K562 (cell line): ENCODE measurements at regions not wholly inside any gene's neighbourhood (a gene's known extent, or its start where the extent isn't known, plus 50 kb on each side); places are given as distances from the start of the nearest gene placed in this dataset.
A peak's percentile ranks its signal among the peaks of the same experiment; 100 is the strongest.

ENCODE experiments used
- ARID1B ChIP-seq: fragments of 450-650 bp; IDR thresholded peaks from 2 replicates; pipeline ENCODE4 v1.6.1; 2016; ENCODE audit warnings: antibody characterized with exemption, mild to moderate bottlenecking, inconsistent platforms
- HDAC8 ChIP-seq: fragments of 450-650 bp; IDR thresholded peaks from 2 replicates; pipeline ENCODE4 v1.6.1; 2016; ENCODE audit warnings: mild to moderate bottlenecking, missing genetic modification characterization, moderate library complexity, missing compliant biosample characterization
- MEF2A ChIP-seq: IDR thresholded peaks from 2 replicates; pipeline ENCODE4 v1.6.1; 2011; ENCODE audit warnings: low read depth, mild to moderate bottlenecking, low read length, moderate library complexity; ENCODE audit not compliant: control insufficient read depth
- MTA1 ChIP-seq: fragments of 450-650 bp; IDR thresholded peaks from 2 replicates; pipeline ENCODE4 v1.6.1; 2017; ENCODE audit warnings: borderline replicate concordance
- NFIX ChIP-seq: fragments of 250-450 bp; sonication (Bioruptor Pico); IDR thresholded peaks from 2 replicates; pipeline ENCODE4 v1.4.0; 2020; ENCODE audit warnings: low read depth, mild to moderate bottlenecking, moderate library complexity
- NR4A1 ChIP-seq, 2 experiments: fragments of 250-450 bp in 1 of 2; fragments of 450-650 bp in 1 of 2; sonication (Bioruptor Pico) in 1 of 2; IDR thresholded peaks; 2 replicates each; pipeline versions ENCODE4 v1.4.0 to v1.6.1; 2016 to 2020; ENCODE audit warnings: mild to moderate bottlenecking in 2 of 2, missing compliant biosample characterization in 1 of 2, missing genetic modification characterization in 1 of 2, moderate library complexity in 1 of 2
- TCF7L2 ChIP-seq: fragments of 150-350 bp; IDR thresholded peaks from 2 replicates; pipeline ENCODE4 v1.6.1; 2016; ENCODE audit warnings: low read depth, mild to moderate bottlenecking, low read length, moderate library complexity
- WHSC1 ChIP-seq: IDR thresholded peaks from one replicate; pipeline ENCODE4 v1.6.1; 2012; ENCODE audit warnings: low read length, control low read depth, inconsistent platforms
- YY1 ChIP-seq, 3 experiments: IDR thresholded peaks; 2 replicates each; pipeline ENCODE4 v1.6.1; 2011; ENCODE audit warnings: low read length in 2 of 3, mild to moderate bottlenecking in 2 of 3, moderate library complexity in 2 of 3, borderline replicate concordance in 1 of 3, control low read depth in 1 of 3, low read depth in 1 of 3; ENCODE audit not compliant: insufficient read depth in 3 of 3, insufficient replicate concordance in 2 of 3, control insufficient read depth in 1 of 3, insufficient read length in 1 of 3; ENCODE audit errors: extremely low read depth in 1 of 3
- ZNF121 ChIP-seq: sonication (generic); formaldehyde crosslinking; conservative IDR thresholded peaks from 2 replicates; pipeline ENCODE4 v1.8.0; 2022; ENCODE audit warnings: missing genetic modification reagents
- ZNF143 ChIP-seq: sonication (generic); formaldehyde crosslinking; IDR thresholded peaks from 2 replicates; pipeline ENCODE4 v1.9.0; 2022; ENCODE audit warnings: mild to moderate bottlenecking, missing genetic modification reagents
- ZNF3 ChIP-seq: fragments of 250-450 bp; sonication (Bioruptor Pico); IDR thresholded peaks from 2 replicates; pipeline ENCODE4 v1.5.0; 2021; ENCODE audit warnings: mild to moderate bottlenecking, moderate library complexity
- ZNF384 ChIP-seq: IDR thresholded peaks from 2 replicates; pipeline ENCODE4 v1.6.1; 2012; ENCODE audit warnings: low read depth, low read length, improper control_type of control experiment
- TF ChIP-seq, protein P1 (sequence below): fragments of 250-450 bp; sonication (Bioruptor Pico); IDR thresholded peaks from 2 replicates; pipeline ENCODE4 v1.4.0; 2020
- TF ChIP-seq, protein P2 (sequence below): fragments of 450-650 bp; formaldehyde crosslinking; IDR thresholded peaks from 2 replicates; pipeline ENCODE4 v1.4.0; 2022; ENCODE audit warnings: missing genetic modification characterization
- TF ChIP-seq, protein P3 (sequence below): sonication (generic); formaldehyde crosslinking; IDR thresholded peaks from 2 replicates; pipeline ENCODE4 v1.8.0; 2022; ENCODE audit warnings: mild to moderate bottlenecking, low read depth, missing genetic modification reagents
- TF ChIP-seq, protein P4 (sequence below): fragments of 450-650 bp; conservative IDR thresholded peaks from 2 replicates; pipeline ENCODE4 v1.6.1; 2016; ENCODE audit warnings: missing genetic modification characterization, low read depth, mild to moderate bottlenecking, missing compliant biosample characterization, moderate library complexity
- TF ChIP-seq, protein P5 (sequence below), 2 experiments: IDR thresholded peaks in 1 of 2; conservative IDR thresholded peaks in 1 of 2; 2 replicates each; pipeline ENCODE4 v1.6.1; 2016; ENCODE audit warnings: low read depth in 2 of 2, mild to moderate bottlenecking in 1 of 2, missing compliant biosample characterization in 1 of 2, missing genetic modification characterization in 1 of 2, moderate library complexity in 1 of 2
- TF ChIP-seq, protein P6 (sequence below), 2 experiments: fragments of 250-450 bp in 1 of 2; fragments of 450-650 bp in 1 of 2; sonication (Bioruptor Pico) in 1 of 2; IDR thresholded peaks; 2 replicates each; pipeline versions ENCODE4 v1.6.1 to v1.8.0; 2016 to 2021; ENCODE audit warnings: mild to moderate bottlenecking in 2 of 2, moderate library complexity in 2 of 2, missing compliant biosample characterization in 1 of 2, missing genetic modification characterization in 1 of 2

DNA sequence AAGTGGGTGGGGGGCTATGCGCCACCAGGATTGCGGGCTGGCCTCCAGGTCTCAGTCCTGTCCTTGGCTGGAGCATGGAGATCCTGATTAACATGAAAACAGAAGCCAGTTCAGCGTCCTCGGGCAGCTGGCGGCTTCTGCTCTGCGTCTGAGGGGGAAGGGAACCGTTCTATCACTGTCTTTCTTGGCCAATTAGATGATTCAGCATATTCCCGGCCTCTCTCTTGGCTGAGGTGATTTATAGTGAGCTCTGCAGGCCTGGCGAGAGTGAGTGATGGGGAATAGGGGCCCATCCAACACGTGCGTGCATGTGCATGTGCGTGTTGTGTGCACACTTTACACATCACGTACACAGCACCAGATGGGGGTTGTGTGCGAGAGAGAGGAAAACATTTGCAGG, 145.8 kb upstream of the ATP6AP2 start (continued):
- TF ChIP-seq ZNF3 (CRISPR knock-in tag) (no peak), ZNF121 (no peak), ZNF143 (CRISPR knock-in tag) (no peak), NR4A1 (CRISPR knock-in tag; IDR thresholded peaks at IDR 0.05) (no peak), NR4A1 (tag; IDR thresholded peaks at IDR 0.05) (no peak), TCF7L2 (no peak), YY1 (IDR thresholded peaks at IDR 0.05; ENCODE audit: borderline replicate concordance in 1 of 3, control insufficient read depth in 1 of 3, extremely low read depth in 1 of 3, insufficient read depth in 3 of 3, insufficient read length in 1 of 3, insufficient replicate concordance in 2 of 3, low read depth in 1 of 3, low read length in 2 of 3) (no peak), ARID1B (peak; percentile 70), HDAC8 (tag) (no peak), NFIX (CRISPR knock-in tag) (no peak), MTA1 (no peak), ZNF384 (no peak), MEF2A (no peak), WHSC1 (no peak)
- TF ChIP-seq, protein P1, sequence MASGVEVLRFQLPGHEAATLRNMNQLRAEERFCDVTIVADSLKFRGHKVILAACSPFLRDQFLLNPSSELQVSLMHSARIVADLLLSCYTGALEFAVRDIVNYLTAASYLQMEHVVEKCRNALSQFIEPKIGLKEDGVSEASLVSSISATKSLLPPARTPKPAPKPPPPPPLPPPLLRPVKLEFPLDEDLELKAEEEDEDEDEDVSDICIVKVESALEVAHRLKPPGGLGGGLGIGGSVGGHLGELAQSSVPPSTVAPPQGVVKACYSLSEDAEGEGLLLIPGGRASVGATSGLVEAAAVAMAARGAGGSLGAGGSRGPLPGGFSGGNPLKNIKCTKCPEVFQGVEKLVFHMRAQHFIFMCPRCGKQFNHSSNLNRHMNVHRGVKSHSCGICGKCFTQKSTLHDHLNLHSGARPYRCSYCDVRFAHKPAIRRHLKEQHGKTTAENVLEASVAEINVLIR (CRISPR knock-in tag): no peak
- TF ChIP-seq, protein P2, sequence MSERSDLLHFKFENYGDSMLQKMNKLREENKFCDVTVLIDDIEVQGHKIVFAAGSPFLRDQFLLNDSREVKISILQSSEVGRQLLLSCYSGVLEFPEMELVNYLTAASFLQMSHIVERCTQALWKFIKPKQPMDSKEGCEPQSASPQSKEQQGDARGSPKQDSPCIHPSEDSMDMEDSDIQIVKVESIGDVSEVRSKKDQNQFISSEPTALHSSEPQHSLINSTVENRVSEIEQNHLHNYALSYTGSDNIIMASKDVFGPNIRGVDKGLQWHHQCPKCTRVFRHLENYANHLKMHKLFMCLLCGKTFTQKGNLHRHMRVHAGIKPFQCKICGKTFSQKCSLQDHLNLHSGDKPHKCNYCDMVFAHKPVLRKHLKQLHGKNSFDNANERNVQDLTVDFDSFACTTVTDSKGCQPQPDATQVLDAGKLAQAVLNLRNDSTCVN: no peak
- TF ChIP-seq, protein P3, sequence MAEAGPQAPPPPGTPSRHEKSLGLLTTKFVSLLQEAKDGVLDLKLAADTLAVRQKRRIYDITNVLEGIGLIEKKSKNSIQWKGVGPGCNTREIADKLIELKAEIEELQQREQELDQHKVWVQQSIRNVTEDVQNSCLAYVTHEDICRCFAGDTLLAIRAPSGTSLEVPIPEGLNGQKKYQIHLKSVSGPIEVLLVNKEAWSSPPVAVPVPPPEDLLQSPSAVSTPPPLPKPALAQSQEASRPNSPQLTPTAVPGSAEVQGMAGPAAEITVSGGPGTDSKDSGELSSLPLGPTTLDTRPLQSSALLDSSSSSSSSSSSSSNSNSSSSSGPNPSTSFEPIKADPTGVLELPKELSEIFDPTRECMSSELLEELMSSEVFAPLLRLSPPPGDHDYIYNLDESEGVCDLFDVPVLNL: no peak
- TF ChIP-seq, protein P4, sequence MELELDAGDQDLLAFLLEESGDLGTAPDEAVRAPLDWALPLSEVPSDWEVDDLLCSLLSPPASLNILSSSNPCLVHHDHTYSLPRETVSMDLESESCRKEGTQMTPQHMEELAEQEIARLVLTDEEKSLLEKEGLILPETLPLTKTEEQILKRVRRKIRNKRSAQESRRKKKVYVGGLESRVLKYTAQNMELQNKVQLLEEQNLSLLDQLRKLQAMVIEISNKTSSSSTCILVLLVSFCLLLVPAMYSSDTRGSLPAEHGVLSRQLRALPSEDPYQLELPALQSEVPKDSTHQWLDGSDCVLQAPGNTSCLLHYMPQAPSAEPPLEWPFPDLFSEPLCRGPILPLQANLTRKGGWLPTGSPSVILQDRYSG (tag): no peak
- TF ChIP-seq, protein P5, sequence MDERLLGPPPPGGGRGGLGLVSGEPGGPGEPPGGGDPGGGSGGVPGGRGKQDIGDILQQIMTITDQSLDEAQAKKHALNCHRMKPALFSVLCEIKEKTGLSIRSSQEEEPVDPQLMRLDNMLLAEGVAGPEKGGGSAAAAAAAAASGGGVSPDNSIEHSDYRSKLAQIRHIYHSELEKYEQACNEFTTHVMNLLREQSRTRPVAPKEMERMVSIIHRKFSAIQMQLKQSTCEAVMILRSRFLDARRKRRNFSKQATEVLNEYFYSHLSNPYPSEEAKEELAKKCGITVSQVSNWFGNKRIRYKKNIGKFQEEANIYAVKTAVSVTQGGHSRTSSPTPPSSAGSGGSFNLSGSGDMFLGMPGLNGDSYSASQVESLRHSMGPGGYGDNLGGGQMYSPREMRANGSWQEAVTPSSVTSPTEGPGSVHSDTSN (CRISPR knock-in tag; IDR thresholded peaks at IDR 0.05; ENCODE audit: low read depth): peak; percentile 42; the same call in 1 of the 2 replicates
- TF ChIP-seq, protein P5 (tag; conservative IDR thresholded peaks at IDR 0.05; ENCODE audit: low read depth): peak; percentile 97
- TF ChIP-seq, protein P6, sequence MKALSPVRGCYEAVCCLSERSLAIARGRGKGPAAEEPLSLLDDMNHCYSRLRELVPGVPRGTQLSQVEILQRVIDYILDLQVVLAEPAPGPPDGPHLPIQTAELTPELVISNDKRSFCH (CRISPR knock-in tag; IDR thresholded peaks at IDR 0.05): no peak
- TF ChIP-seq, protein P6 (tag; IDR thresholded peaks at IDR 0.05): no peak
